RWPE2 (cell line): ENCODE measurements at regions not wholly inside any gene's neighbourhood (a gene's known extent, or its start where the extent isn't known, plus 50 kb on each side); places are given as distances from the start of the nearest gene placed in this dataset.

Experiments used
- ATAC-seq: fragments of 200-7000 bp; cut with Tn5 transposase; 3 replicates; pipeline ENCODE4 v1.9.1; 2021; ENCODE audit warnings: low read depth
- DNase-seq: peaks from one replicate; pipeline ENCODE4 v3.0.0-alpha.2; 2020; ENCODE audit warnings: low spot score
- H3K27ac ChIP-seq: fragments of 450-650 bp; 2 replicates; pipeline ENCODE4 v1.5.1; 2017; ENCODE audit warnings: mild to moderate bottlenecking; ENCODE audit not compliant: poor library complexity, severe bottlenecking
- H3K27me3 ChIP-seq: fragments of 250-450 bp; sonication (Bioruptor Pico); 2 replicates; pipeline ENCODE4 v1.5.1; 2021; ENCODE audit warnings: mild to moderate bottlenecking, moderate library complexity; ENCODE audit not compliant: insufficient read depth, poor library complexity, severe bottlenecking
- H3K36me3 ChIP-seq: fragments of 250-450 bp; sonication (Bioruptor Pico); 2 replicates; pipeline ENCODE4 v1.5.1; 2020; ENCODE audit warnings: low read depth, mild to moderate bottlenecking, moderate library complexity
- H3K4me1 ChIP-seq: fragments of 250-450 bp; sonication (Bioruptor Pico); 2 replicates; pipeline ENCODE4 v1.5.1; 2021; ENCODE audit warnings: mild to moderate bottlenecking, moderate library complexity; ENCODE audit not compliant: insufficient read depth, poor library complexity, severe bottlenecking
- H3K4me3 ChIP-seq: fragments of 250-450 bp; sonication (Bioruptor Pico); 2 replicates; pipeline ENCODE4 v1.5.1; 2021; ENCODE audit warnings: mild to moderate bottlenecking, moderate library complexity; ENCODE audit not compliant: severe bottlenecking
- H3K9me3 ChIP-seq: fragments of 250-450 bp; sonication (Bioruptor Pico); 2 replicates; pipeline ENCODE4 v1.5.1; 2021; ENCODE audit warnings: mild to moderate bottlenecking, moderate library complexity; ENCODE audit not compliant: severe bottlenecking
- TF ChIP-seq, protein P1 (sequence below): fragments of 450-650 bp; IDR thresholded peaks from one replicate; pipeline ENCODE4 v1.5.1; 2017; ENCODE audit warnings: mild to moderate bottlenecking, moderate library complexity; ENCODE audit not compliant: poor library complexity, severe bottlenecking

DNA sequence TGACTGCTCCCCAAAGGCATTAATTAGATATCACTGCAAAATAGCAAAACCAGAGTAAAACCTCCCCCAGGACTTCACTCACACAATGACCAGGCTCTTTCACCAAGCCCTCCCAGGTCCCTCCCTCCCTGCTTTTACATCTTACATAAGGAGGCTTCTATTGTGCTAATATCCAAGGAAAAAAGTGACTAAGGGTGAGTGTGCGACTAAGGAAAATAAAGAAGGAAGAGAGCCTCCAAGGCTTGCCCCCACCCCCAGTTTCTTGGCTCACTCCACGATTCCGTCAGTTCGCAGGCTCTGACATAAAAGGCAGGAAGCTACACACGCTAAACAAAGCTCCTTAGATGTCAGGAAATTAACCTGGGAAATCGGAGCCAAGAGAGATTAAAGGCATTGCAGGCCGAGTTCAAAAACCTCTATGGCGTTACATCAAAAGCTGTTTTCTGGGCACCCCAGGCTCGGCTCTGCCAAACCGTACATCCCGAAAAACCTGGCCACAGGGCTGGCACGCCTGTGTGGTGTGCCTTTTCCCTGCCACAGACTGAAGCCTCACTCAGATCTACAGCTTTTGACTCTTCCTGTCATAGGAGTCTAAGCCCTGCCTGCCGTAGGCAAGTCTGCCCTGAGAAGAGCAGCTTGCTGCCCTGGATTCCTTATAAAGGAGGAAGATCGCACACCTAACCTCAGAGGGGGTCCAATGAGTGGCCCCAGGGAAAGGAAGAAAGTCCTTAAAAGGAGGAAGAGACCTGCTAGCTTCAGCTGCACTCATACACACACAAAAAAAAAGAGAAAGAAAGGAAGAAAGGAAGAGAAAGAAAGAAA, 67.0 kb upstream of the SERP2 start:
- Histone ChIP-seq H3K27me3 (no peaks in the 10 kb centered on the region), H3K4me3 (no peak overlapping the region), H3K4me1 (peaks cover 57% of the 10 kb centered on the region), H3K36me3 (no peaks in the 10 kb centered on the region), H3K9me3 (no peaks in the 10 kb centered on the region), H3K27ac (peak overlapping the region; percentile 100)
- ATAC-seq, result peak; percentile 76
- peak; percentile 86 for DNase-seq
- TF ChIP-seq, protein P1, sequence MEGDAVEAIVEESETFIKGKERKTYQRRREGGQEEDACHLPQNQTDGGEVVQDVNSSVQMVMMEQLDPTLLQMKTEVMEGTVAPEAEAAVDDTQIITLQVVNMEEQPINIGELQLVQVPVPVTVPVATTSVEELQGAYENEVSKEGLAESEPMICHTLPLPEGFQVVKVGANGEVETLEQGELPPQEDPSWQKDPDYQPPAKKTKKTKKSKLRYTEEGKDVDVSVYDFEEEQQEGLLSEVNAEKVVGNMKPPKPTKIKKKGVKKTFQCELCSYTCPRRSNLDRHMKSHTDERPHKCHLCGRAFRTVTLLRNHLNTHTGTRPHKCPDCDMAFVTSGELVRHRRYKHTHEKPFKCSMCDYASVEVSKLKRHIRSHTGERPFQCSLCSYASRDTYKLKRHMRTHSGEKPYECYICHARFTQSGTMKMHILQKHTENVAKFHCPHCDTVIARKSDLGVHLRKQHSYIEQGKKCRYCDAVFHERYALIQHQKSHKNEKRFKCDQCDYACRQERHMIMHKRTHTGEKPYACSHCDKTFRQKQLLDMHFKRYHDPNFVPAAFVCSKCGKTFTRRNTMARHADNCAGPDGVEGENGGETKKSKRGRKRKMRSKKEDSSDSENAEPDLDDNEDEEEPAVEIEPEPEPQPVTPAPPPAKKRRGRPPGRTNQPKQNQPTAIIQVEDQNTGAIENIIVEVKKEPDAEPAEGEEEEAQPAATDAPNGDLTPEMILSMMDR, result no peak

DNA sequence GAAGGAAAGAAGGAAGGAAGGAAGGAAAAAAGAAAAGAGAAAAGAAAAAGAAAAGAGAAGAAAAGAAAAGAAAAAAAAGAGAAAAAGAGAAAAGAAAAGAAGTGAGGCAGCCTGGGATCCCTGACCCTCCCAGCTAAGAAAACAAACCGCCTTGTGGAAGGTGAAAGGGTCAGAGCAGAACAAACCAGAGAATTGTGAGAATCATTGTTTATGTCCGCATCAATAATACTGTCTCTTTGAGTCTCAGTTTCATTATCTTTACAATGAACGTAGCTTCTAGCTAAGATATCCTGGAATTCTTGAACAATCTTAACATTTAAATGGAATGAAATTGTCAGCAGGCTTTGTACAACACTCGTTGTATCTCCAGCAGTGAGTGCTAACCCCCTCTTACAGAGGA, 66.4 kb upstream of the SERP2 start:
- Histone ChIP-seq H3K27ac (peak overlapping the region; percentile 100), H3K36me3 (no peaks in the 10 kb centered on the region), H3K4me3 (no peak overlapping the region), H3K27me3 (no peaks in the 10 kb centered on the region), H3K9me3 (no peaks in the 10 kb centered on the region), H3K4me1 (peaks cover 57% of the 10 kb centered on the region)
- no peak for ATAC-seq
- TF ChIP-seq, protein P1, result no peak
- DNase-seq, result no peak

DNA sequence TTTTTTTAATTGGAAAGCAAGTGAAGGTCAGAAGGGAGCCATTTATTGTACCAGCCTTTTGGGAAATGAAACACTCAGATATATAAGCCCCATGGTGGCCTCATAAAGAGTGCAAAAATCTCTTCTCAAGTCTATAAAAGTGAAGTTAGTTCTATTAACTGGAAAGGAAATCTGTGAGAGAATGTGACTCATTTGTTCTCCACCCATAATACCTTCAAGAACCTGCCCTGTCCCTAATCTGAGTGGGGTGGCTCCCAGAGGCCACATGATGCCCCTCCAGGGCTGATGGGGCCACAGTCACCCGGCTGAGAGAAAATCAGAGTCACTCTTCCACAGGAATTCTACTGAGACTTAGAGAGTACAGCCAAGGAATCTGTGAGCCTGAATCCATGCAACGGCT, 65.8 kb upstream of the SERP2 start:
- DNase-seq, result no peak
- H3K36me3 ChIP-seq, result no peaks in the 10 kb centered on the region
- no peaks in the 10 kb centered on the region for H3K9me3 ChIP-seq
- no peaks in the 10 kb centered on the region for H3K27me3 ChIP-seq
- peak overlapping the region; percentile 100 for H3K27ac ChIP-seq
- no peak overlapping the region for H3K4me3 ChIP-seq
- no peak for ATAC-seq
- peaks cover 56% of the 10 kb centered on the region for H3K4me1 ChIP-seq
- TF ChIP-seq, protein P1, result no peak

DNA sequence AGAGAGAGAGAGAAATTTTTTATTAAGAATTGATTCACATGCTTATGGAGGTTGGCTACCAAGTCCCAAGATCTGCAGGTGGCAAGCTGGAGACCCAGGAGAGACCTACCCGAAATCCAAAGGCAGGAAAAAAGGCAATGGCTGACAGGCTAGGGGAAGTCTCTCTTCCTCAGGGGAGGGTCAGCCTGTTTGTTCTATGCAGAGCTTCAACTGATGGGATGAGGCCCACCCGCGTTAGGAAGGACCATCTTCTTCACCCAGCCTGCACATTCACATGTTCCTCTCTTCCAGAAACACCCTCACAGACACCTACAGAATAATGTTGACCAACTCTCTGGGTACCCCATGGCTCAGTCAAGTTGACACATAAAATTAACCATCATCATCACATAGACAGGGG, 65.3 kb upstream of the SERP2 start:
- ATAC-seq, result no peak
- no peaks in the 10 kb centered on the region for H3K27me3 ChIP-seq
- H3K4me1 ChIP-seq, result peaks cover 60% of the 10 kb centered on the region

More for the DNA sequence above, 65.3 kb upstream of the SERP2 start:
- Histone ChIP-seq H3K36me3 (no peaks in the 10 kb centered on the region), H3K9me3 (no peaks in the 10 kb centered on the region), H3K27ac (peak overlapping the region; percentile 100), H3K4me3 (no peak overlapping the region)
- TF ChIP-seq, protein P1, result no peak
- no peak for DNase-seq
